A673 (cell line): ENCODE measurements at regions not wholly inside any gene's neighbourhood (a gene's known extent, or its start where the extent isn't known, plus 50 kb on each side); places are given as distances from the start of the nearest gene placed in this dataset.

Experiments
- EZH2 ChIP-seq: fragments of 200-600 bp; sonication (generic); IDR thresholded peaks from 2 replicates; pipeline ENCODE4 v1.6.1; 2017; ENCODE audit warnings: borderline replicate concordance, low read depth, mild to moderate bottlenecking, mixed read lengths, antibody characterized with exemption, low read length; ENCODE audit not compliant: poor library complexity, severe bottlenecking
- TF ChIP-seq, protein P1 (sequence below): fragments of 300-800, 200-600 bp; sonication (generic); conservative IDR thresholded peaks from 2 replicates; pipeline ENCODE4 v1.5.1; 2017; ENCODE audit warnings: low read depth, mild to moderate bottlenecking, antibody characterized with exemption, low read length, moderate library complexity, mixed read lengths

DNA sequence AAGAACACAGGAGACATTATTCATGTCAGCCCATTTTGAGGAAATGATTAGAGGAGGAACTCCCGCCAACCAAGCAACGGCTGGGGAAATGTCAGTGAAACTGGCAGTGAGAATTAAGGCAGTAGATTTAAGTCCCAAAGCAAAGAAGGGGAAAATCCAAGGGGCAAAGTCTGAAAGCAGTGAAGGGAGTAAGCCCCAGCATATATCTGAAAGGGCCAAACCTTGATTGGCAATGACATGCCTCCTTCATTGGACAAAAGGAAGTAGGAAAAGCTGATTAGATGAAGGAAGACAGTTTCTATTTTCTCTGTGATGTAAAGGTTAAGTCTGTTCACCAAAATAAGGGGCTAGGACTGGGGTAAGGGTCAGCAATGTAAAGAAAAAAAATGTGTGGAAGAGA is 190.3 kb downstream of the RNF144B start:
- TF ChIP-seq, protein P1, sequence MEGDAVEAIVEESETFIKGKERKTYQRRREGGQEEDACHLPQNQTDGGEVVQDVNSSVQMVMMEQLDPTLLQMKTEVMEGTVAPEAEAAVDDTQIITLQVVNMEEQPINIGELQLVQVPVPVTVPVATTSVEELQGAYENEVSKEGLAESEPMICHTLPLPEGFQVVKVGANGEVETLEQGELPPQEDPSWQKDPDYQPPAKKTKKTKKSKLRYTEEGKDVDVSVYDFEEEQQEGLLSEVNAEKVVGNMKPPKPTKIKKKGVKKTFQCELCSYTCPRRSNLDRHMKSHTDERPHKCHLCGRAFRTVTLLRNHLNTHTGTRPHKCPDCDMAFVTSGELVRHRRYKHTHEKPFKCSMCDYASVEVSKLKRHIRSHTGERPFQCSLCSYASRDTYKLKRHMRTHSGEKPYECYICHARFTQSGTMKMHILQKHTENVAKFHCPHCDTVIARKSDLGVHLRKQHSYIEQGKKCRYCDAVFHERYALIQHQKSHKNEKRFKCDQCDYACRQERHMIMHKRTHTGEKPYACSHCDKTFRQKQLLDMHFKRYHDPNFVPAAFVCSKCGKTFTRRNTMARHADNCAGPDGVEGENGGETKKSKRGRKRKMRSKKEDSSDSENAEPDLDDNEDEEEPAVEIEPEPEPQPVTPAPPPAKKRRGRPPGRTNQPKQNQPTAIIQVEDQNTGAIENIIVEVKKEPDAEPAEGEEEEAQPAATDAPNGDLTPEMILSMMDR = no peak
- no peak for TF ChIP-seq EZH2
